ENCODE measurements at regions not wholly inside any gene's neighbourhood (a gene's known extent, or its start where the extent isn't known, plus 50 kb on each side); places are given as distances from the start of the nearest gene placed in this dataset.
"Not testable (repeated sequence)": the region's sequence is repeated elsewhere in the genome, so short reads cannot be mapped to it uniquely, and the experiment has no call there.

DNA sequence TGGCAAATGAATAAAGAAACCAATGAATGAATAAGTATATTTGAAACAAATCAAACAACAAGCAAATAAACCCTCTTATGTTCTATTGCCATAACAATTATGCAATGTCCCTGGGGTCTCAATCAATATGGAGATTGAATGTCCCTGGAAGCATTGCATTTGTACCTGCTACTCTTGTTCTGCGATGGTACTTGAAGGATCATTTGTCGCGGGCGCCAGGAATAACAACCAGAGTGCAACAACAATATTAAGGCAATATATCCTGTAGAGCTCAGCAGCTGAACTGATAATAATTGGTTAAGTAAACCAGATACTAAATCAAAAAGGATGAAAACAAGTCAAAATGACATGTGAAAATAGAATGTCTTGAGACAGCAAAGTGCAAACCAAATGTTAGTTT is 1001.9 kb upstream of the NUDT12 start:
- Histone ChIP-seq H3K27me3 (replicated peaks) (no peaks in the 10 kb centered on the region), H3K27ac (no peak overlapping the region), H3K36me3 (replicated peaks) (no peaks in the 10 kb centered on the region), H3K4me3 (ENCODE audit: low read depth, low read length) (no peak overlapping the region)
- DNase-seq, result no peak
- TF ChIP-seq, protein P1, sequence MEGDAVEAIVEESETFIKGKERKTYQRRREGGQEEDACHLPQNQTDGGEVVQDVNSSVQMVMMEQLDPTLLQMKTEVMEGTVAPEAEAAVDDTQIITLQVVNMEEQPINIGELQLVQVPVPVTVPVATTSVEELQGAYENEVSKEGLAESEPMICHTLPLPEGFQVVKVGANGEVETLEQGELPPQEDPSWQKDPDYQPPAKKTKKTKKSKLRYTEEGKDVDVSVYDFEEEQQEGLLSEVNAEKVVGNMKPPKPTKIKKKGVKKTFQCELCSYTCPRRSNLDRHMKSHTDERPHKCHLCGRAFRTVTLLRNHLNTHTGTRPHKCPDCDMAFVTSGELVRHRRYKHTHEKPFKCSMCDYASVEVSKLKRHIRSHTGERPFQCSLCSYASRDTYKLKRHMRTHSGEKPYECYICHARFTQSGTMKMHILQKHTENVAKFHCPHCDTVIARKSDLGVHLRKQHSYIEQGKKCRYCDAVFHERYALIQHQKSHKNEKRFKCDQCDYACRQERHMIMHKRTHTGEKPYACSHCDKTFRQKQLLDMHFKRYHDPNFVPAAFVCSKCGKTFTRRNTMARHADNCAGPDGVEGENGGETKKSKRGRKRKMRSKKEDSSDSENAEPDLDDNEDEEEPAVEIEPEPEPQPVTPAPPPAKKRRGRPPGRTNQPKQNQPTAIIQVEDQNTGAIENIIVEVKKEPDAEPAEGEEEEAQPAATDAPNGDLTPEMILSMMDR (IDR thresholded peaks at IDR 0.05; ENCODE audit: low read depth, low read length, missing control alignments), result no peak
- in situ Hi-C loops (cut with HindIII; ENCODE audit: low pct_ligation_motif_present, low sequenced_read_pairs), result no loop called here

- DNase-seq, result no peak
- TF ChIP-seq, protein P1 (IDR thresholded peaks at IDR 0.05; ENCODE audit: low read depth, low read length, missing control alignments), result no peak
- Histone ChIP-seq H3K27me3 (replicated peaks) (no peaks in the 10 kb centered on the region), H3K4me3 (ENCODE audit: low read depth, low read length) (no peak overlapping the region), H3K27ac (no peak overlapping the region), H3K36me3 (replicated peaks) (no peaks in the 10 kb centered on the region)
- in situ Hi-C loops (cut with HindIII; ENCODE audit: low pct_ligation_motif_present, low sequenced_read_pairs), result no loop called here
These were observed 994.4 kb upstream of the NUDT12 start for GRCh38 chr5:104556957-104557356.

GRCh38 chr5:104551628-104552027 is 989.0 kb upstream of the NUDT12 start:
- in situ Hi-C loops (cut with HindIII; ENCODE audit: low pct_ligation_motif_present, low sequenced_read_pairs), result no loop called here

GRCh38 chr5:104546871-104547270 is 984.3 kb upstream of the NUDT12 start:
- in situ Hi-C loops (cut with HindIII; ENCODE audit: low pct_ligation_motif_present, low sequenced_read_pairs); DNase-seq; H3K36me3 ChIP-seq (replicated peaks); H3K4me3 ChIP-seq (ENCODE audit: low read depth, low read length); H3K27me3 ChIP-seq (replicated peaks); H3K27ac ChIP-seq: not testable (repeated sequence)

More at GRCh38 chr5:104551628-104552027, 989.0 kb upstream of the NUDT12 start:
- H3K27ac ChIP-seq, result no peak overlapping the region
- TF ChIP-seq, protein P1 (IDR thresholded peaks at IDR 0.05; ENCODE audit: low read depth, low read length, missing control alignments), result no peak
- H3K36me3 ChIP-seq (replicated peaks), result no peaks in the 10 kb centered on the region
- H3K4me3 ChIP-seq (ENCODE audit: low read depth, low read length), result no peak overlapping the region
- H3K27me3 ChIP-seq (replicated peaks), result no peaks in the 10 kb centered on the region
- no peak for DNase-seq

DNA sequence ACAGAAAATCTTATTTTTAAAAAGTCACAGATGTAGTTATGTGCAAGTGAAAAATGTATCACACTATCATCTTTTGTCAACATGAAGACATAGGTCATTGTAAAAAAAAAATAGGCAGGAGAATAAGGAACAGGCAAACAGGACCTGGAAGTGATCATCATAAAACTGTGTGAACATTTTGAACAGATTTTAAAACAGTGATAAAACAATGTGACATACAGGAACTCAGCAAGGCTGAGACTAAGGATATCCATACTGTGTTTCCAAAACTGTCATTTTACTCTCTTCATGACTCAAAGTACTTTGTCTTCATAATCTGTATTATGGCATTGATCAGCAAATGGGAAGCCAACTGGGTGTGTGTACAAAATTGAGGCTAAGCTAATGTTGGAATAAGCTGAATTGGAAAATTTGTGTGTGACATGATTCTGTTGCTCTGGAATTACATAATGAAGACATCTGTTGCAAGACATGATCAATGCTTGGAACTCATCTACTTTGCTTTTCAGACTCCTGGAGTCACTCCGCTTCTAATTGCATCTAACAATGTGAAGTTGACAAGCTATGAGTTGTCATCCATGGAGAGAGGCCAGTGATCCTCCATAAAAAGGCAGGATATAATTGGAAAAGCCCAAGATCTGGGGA is 978.7 kb upstream of the NUDT12 start:
- no peaks in the 10 kb centered on the region for H3K27me3 ChIP-seq (replicated peaks)
- H3K36me3 ChIP-seq (replicated peaks), result no peaks in the 10 kb centered on the region
- TF ChIP-seq, protein P1 (IDR thresholded peaks at IDR 0.05; ENCODE audit: low read depth, low read length, missing control alignments), result no peak
- no peak for DNase-seq
- no peak overlapping the region for H3K4me3 ChIP-seq (ENCODE audit: low read depth, low read length)
- no peak overlapping the region for H3K27ac ChIP-seq
- in situ Hi-C loops (cut with HindIII; ENCODE audit: low pct_ligation_motif_present, low sequenced_read_pairs), result no loop called here

DNA sequence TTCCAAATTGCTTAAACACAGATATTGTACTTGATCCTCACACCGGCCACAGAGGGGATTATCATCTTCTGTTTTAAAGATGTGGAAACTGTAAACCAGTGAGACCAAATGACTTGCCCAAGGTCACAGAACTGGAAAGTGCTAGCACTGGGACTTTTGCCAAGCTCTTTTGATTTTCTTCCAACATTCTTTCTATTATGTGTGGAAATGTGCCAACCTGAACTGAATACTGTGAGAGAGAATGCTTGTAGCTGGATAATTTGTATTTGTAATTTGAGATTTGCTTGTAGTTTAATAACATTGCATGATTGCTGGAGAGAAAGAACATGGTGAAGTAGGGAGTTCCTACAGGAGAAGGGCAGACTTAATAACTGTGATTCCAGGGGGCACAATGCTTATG is 977.9 kb upstream of the NUDT12 start:
- in situ Hi-C loops (cut with HindIII; ENCODE audit: low pct_ligation_motif_present, low sequenced_read_pairs), result no loop called here
- Histone ChIP-seq H3K36me3 (replicated peaks) (no peaks in the 10 kb centered on the region), H3K4me3 (ENCODE audit: low read depth, low read length) (no peak overlapping the region), H3K27me3 (replicated peaks) (no peaks in the 10 kb centered on the region), H3K27ac (no peak overlapping the region)
- TF ChIP-seq, protein P1 (IDR thresholded peaks at IDR 0.05; ENCODE audit: low read depth, low read length, missing control alignments), result no peak
- peak; percentile 74 for DNase-seq
